NCI-H82 (cell line): ENCODE measurements at regions not wholly inside any gene's neighbourhood (a gene's known extent, or its start where the extent isn't known, plus 50 kb on each side); places are given as distances from the start of the nearest gene placed in this dataset.
A peak's percentile ranks its signal among the peaks of the same experiment; 100 is the strongest.

ENCODE experiments used
- DNase-seq: peaks from one replicate; lab custom pipeline; 2025; lab: John Stamatoyannopoulos, UW

- no peak for DNase-seq
Observed at GRCh38 chr10:24793648-24794379, 70.1 kb upstream of the ARHGAP21 start.

- DNase-seq, result peak; percentile 19
Observed at GRCh38 chr10:24792638-24793037, 69.0 kb upstream of the ARHGAP21 start.

- DNase-seq, result no peak
Observed at GRCh38 chr10:24791084-24791726, 67.5 kb upstream of the ARHGAP21 start.

GRCh38 chr10:24790599-24790998, 66.9 kb upstream of the ARHGAP21 start:
- DNase-seq, result peak; percentile 14

- DNase-seq, result no peak
Observed at GRCh38 chr10:24790073-24790472, 66.4 kb upstream of the ARHGAP21 start.

- no peak for DNase-seq
Observed at GRCh38 chr10:24784923-24785322, 61.2 kb upstream of the ARHGAP21 start.

GRCh38 chr10:24784061-24784460, 60.4 kb upstream of the ARHGAP21 start:
- no peak for DNase-seq

GRCh38 chr10:24783504-24783903, 59.8 kb upstream of the ARHGAP21 start:
- DNase-seq, result no peak

GRCh38 chr10:24779737-24780136, 56.0 kb upstream of the ARHGAP21 start:
- no peak for DNase-seq

- DNase-seq, result no peak
Observed at GRCh38 chr10:24778298-24778697, 54.6 kb upstream of the ARHGAP21 start.

- DNase-seq, result no peak
Observed at GRCh38 chr10:24777196-24777595, 53.5 kb upstream of the ARHGAP21 start.

- DNase-seq, result no peak
Observed at GRCh38 chr10:24773939-24774589, 50.4 kb upstream of the ARHGAP21 start.
